Astrocyte of the hippocampus (primary cell): ENCODE measurements at regions not wholly inside any gene's neighbourhood (a gene's known extent, or its start where the extent isn't known, plus 50 kb on each side); places are given as distances from the start of the nearest gene placed in this dataset.
"Not testable (repeated sequence)": the region's sequence is repeated elsewhere in the genome, so short reads cannot be mapped to it uniquely, and the experiment has no call there.

Source experiments
- DNase-seq: peaks from one replicate; pipeline ENCODE4 v3.0.0; 2011; ENCODE audit warnings: low read depth, low spot score

- no peak for DNase-seq
Measured at GRCh38 chrX:856566-857290, 226.1 kb downstream of the SHOX start.

GRCh38 chrX:853304-853703, 222.7 kb downstream of the SHOX start:
- DNase-seq = no peak

GRCh38 chrX:850471-850916, 219.9 kb downstream of the SHOX start:
- peak; percentile 3 for DNase-seq

- DNase-seq = no peak
Measured at GRCh38 chrX:848386-848785, 217.8 kb downstream of the SHOX start.

GRCh38 chrX:843306-843705, 212.7 kb downstream of the SHOX start:
- DNase-seq = no peak

GRCh38 chrX:840556-840955, 210.0 kb downstream of the SHOX start:
- DNase-seq = no peak

- not testable (repeated sequence) for DNase-seq
Measured at GRCh38 chrX:838666-839065, 208.1 kb downstream of the SHOX start.

GRCh38 chrX:835857-836256, 205.3 kb downstream of the SHOX start:
- DNase-seq = not testable (repeated sequence)

- DNase-seq = no peak
Measured at GRCh38 chrX:830532-830931, 199.9 kb downstream of the SHOX start.

- DNase-seq = no peak
Measured at GRCh38 chrX:829145-829544, 198.6 kb downstream of the SHOX start.

GRCh38 chrX:828411-828959, 197.9 kb downstream of the SHOX start:
- DNase-seq = no peak

GRCh38 chrX:826448-826847, 195.9 kb downstream of the SHOX start:
- DNase-seq = no peak

- peak; percentile 9 for DNase-seq
Measured at GRCh38 chrX:825991-826390, 195.4 kb downstream of the SHOX start.

- not testable (repeated sequence) for DNase-seq
Measured at GRCh38 chrX:823073-823472, 192.5 kb downstream of the SHOX start.

GRCh38 chrX:821327-822107, 190.9 kb downstream of the SHOX start:
- DNase-seq = no peak

GRCh38 chrX:819684-820083, 189.1 kb downstream of the SHOX start:
- no peak for DNase-seq

GRCh38 chrX:817759-818300, 187.2 kb downstream of the SHOX start:
- no peak for DNase-seq

GRCh38 chrX:817147-817546, 186.6 kb downstream of the SHOX start:
- not testable (repeated sequence) for DNase-seq

GRCh38 chrX:816411-816810, 185.8 kb downstream of the SHOX start:
- DNase-seq = no peak

- DNase-seq = no peak
Measured at GRCh38 chrX:810186-810585, 179.6 kb downstream of the SHOX start.

GRCh38 chrX:809081-809480, 178.5 kb downstream of the SHOX start:
- no peak for DNase-seq

- no peak for DNase-seq
Measured at GRCh38 chrX:806586-806985, 176.0 kb downstream of the SHOX start.
